A549 (cell line): ENCODE measurements at regions not wholly inside any gene's neighbourhood (a gene's known extent, or its start where the extent isn't known, plus 50 kb on each side); places are given as distances from the start of the nearest gene placed in this dataset.

Experiments
- BHLHE40 ChIP-seq: IDR thresholded peaks from 2 replicates; pipeline ENCODE4 v1.6.1; 2012; ENCODE audit warnings: low read depth, low read length, inconsistent platforms
- CHD2 ChIP-seq: fragments of 150-350 bp; IDR thresholded peaks from 2 replicates; pipeline ENCODE4 v1.6.1; 2014; ENCODE audit warnings: low read length; ENCODE audit not compliant: partially characterized antibody
- HOXB13 ChIP-seq: fragments of 250-450 bp; sonication (Bioruptor Pico); IDR thresholded peaks from 2 replicates; pipeline ENCODE4 v1.5.0; 2020; ENCODE audit warnings: low read depth, mild to moderate bottlenecking, moderate library complexity
- MYC ChIP-seq: IDR thresholded peaks from 2 replicates; pipeline ENCODE4 v1.6.1; 2012; ENCODE audit warnings: mild to moderate bottlenecking, inconsistent platforms, low read length, improper control_type of control experiment, borderline replicate concordance
- POLR2A ChIP-seq: IDR thresholded peaks from 2 replicates; pipeline ENCODE4 v1.6.1; 2012; ENCODE audit warnings: mild to moderate bottlenecking, low read length
- RARB ChIP-seq: fragments of 250-450 bp; sonication (Bioruptor Pico); IDR thresholded peaks from 2 replicates; pipeline ENCODE4 v1.8.0; 2021; ENCODE audit warnings: mild to moderate bottlenecking, moderate library complexity
- RCOR1 ChIP-seq: fragments of 150-350 bp; IDR thresholded peaks from 2 replicates; pipeline ENCODE4 v1.6.1; 2014; ENCODE audit warnings: antibody characterized with exemption, low read length, low read depth
- RFX5 ChIP-seq: fragments of 450-650 bp; IDR thresholded peaks from 2 replicates; pipeline ENCODE4 v1.7.1; 2014; ENCODE audit warnings: antibody characterized with exemption, mild to moderate bottlenecking, moderate library complexity
- TF ChIP-seq, protein P1 (sequence below): fragments of 150-350 bp; IDR thresholded peaks from 2 replicates; pipeline ENCODE4 v1.6.1; 2014; ENCODE audit warnings: low read depth, mild to moderate bottlenecking, low read length
- TF ChIP-seq, protein P2 (sequence below): fragments of >200 bp; sonication (Bioruptor Twin); formaldehyde crosslinking; IDR thresholded peaks from 3 replicates; pipeline ENCODE4 v1.5.1; 2016
- TF ChIP-seq, protein P3 (sequence below): IDR thresholded peaks from 2 replicates; pipeline ENCODE4 v1.6.1; 2012
- TF ChIP-seq, protein P4 (sequence below): IDR thresholded peaks from 2 replicates; pipeline ENCODE4 v1.6.1; 2012
- TF ChIP-seq, protein P5 (sequence below): fragments of 200-600 bp; sonication (generic); IDR thresholded peaks from 2 replicates; pipeline ENCODE4 v1.6.1; 2016; ENCODE audit warnings: antibody characterized with exemption, mild to moderate bottlenecking, moderate library complexity

DNA sequence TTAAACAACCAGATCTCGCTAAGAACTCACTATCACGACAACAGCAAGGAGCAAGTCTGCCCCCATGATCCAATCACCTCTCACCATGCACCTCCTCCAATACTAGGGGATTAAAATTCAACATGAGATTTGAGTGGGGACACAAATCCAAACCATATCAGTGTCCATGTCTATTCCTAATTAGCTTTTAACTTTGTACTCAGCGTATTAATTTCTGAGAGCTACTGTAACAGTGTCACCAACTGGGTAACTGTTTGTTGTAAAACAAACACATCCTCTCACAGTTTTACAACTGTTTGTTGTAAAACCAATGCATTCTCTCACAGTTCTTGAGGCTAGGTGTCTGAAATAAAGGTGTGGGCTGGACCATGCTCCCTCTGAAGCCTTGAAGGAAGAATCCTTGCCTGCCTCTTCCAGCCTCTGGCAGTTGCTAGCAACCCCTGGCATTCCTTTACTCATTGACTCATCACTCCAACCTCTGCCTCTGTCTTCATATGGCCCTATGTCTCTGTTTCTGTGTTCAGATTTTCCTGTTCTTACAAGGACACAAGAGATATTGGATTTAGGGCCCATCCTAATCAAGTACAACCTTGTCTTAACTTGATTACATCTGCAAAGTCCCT, 121.2 kb downstream of the LTN1 start:
- TF ChIP-seq HOXB13 (no peak), RARB (CRISPR knock-in tag) (no peak), RCOR1 (no peak), BHLHE40 (no peak), POLR2A (no peak), RFX5 (no peak), CHD2 (no peak), MYC (no peak)
- TF ChIP-seq, protein P1, sequence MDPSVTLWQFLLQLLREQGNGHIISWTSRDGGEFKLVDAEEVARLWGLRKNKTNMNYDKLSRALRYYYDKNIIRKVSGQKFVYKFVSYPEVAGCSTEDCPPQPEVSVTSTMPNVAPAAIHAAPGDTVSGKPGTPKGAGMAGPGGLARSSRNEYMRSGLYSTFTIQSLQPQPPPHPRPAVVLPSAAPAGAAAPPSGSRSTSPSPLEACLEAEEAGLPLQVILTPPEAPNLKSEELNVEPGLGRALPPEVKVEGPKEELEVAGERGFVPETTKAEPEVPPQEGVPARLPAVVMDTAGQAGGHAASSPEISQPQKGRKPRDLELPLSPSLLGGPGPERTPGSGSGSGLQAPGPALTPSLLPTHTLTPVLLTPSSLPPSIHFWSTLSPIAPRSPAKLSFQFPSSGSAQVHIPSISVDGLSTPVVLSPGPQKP: no peak
- TF ChIP-seq, protein P2, sequence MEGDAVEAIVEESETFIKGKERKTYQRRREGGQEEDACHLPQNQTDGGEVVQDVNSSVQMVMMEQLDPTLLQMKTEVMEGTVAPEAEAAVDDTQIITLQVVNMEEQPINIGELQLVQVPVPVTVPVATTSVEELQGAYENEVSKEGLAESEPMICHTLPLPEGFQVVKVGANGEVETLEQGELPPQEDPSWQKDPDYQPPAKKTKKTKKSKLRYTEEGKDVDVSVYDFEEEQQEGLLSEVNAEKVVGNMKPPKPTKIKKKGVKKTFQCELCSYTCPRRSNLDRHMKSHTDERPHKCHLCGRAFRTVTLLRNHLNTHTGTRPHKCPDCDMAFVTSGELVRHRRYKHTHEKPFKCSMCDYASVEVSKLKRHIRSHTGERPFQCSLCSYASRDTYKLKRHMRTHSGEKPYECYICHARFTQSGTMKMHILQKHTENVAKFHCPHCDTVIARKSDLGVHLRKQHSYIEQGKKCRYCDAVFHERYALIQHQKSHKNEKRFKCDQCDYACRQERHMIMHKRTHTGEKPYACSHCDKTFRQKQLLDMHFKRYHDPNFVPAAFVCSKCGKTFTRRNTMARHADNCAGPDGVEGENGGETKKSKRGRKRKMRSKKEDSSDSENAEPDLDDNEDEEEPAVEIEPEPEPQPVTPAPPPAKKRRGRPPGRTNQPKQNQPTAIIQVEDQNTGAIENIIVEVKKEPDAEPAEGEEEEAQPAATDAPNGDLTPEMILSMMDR: no peak
- TF ChIP-seq, protein P3, sequence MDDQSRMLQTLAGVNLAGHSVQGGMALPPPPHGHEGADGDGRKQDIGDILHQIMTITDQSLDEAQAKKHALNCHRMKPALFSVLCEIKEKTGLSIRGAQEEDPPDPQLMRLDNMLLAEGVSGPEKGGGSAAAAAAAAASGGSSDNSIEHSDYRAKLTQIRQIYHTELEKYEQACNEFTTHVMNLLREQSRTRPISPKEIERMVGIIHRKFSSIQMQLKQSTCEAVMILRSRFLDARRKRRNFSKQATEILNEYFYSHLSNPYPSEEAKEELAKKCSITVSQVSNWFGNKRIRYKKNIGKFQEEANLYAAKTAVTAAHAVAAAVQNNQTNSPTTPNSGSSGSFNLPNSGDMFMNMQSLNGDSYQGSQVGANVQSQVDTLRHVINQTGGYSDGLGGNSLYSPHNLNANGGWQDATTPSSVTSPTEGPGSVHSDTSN: no peak
- TF ChIP-seq, protein P4, sequence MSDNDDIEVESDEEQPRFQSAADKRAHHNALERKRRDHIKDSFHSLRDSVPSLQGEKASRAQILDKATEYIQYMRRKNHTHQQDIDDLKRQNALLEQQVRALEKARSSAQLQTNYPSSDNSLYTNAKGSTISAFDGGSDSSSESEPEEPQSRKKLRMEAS: no peak
- TF ChIP-seq, protein P5, sequence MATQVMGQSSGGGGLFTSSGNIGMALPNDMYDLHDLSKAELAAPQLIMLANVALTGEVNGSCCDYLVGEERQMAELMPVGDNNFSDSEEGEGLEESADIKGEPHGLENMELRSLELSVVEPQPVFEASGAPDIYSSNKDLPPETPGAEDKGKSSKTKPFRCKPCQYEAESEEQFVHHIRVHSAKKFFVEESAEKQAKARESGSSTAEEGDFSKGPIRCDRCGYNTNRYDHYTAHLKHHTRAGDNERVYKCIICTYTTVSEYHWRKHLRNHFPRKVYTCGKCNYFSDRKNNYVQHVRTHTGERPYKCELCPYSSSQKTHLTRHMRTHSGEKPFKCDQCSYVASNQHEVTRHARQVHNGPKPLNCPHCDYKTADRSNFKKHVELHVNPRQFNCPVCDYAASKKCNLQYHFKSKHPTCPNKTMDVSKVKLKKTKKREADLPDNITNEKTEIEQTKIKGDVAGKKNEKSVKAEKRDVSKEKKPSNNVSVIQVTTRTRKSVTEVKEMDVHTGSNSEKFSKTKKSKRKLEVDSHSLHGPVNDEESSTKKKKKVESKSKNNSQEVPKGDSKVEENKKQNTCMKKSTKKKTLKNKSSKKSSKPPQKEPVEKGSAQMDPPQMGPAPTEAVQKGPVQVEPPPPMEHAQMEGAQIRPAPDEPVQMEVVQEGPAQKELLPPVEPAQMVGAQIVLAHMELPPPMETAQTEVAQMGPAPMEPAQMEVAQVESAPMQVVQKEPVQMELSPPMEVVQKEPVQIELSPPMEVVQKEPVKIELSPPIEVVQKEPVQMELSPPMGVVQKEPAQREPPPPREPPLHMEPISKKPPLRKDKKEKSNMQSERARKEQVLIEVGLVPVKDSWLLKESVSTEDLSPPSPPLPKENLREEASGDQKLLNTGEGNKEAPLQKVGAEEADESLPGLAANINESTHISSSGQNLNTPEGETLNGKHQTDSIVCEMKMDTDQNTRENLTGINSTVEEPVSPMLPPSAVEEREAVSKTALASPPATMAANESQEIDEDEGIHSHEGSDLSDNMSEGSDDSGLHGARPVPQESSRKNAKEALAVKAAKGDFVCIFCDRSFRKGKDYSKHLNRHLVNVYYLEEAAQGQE: no peak
